ENCODE measurements at regions not wholly inside any gene's neighbourhood (a gene's known extent, or its start where the extent isn't known, plus 50 kb on each side); places are given as distances from the start of the nearest gene placed in this dataset.

DNA sequence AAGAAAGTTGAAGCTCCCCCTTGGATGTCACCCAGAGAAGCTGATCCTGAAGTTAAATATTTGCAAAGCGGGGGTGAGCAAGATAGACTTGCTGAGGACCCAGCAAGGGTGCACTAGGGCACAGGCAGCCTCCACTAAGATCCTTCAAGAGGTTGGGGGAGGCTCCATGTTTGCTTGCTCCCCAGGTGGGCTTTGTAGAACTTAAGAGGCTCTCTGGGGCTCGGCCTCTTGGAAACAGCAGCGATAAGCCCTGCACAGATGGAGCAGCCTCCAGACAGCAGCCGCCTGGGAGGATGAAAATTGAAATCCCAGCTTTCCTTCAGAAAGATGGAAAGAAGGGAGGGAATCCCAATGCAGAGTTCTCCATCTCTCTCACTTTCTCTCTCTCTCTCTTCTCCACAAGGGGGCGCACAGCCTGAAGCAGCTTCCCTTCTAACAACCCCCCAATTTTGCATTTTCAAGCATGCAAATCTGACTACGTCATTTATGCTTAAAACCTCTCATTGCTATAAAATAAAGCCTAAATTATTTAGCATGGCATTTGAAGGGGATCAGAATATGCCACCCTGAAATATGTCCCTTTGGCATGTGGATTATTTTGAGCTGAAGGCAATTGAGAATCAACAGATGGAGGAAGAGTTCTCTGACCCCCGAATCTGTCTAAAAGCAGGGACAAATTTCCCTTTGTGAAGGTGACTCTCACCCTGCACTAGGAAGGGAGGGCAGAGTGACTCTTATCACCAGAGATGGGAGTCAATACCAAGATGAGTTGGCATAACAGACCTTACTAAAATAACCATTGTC lies 185.7 kb upstream of the KLHL29 start:
- Histone ChIP-seq H3K4me1 (ENCODE audit: control insufficient read depth, insufficient read depth, low read length) (no peaks in the 10 kb centered on the region), H3K36me3 (ENCODE audit: control insufficient read depth, insufficient read depth, low read length) (no peaks in the 10 kb centered on the region), H3K9me3 (ENCODE audit: control insufficient read depth, insufficient read depth, low read depth, low read length) (no peaks in the 10 kb centered on the region), H3K27ac (ENCODE audit: low read length) (no peak overlapping the region), H3K27me3 (ENCODE audit: control insufficient read depth, insufficient read depth, low read length) (peaks cover 6% of the 10 kb centered on the region), H3K4me3 (ENCODE audit: low read depth in 2 of 2, low read length in 2 of 2) (no peak overlapping the region)
- no TSS peak for BruUV-seq (replicated peaks)
- ChIA-PET POLR2A (no interaction called here), CTCF (no interaction called here)
- DNase-seq (ENCODE audit: low read depth, low spot score) = peak; percentile 7
- TF ChIP-seq, protein P1, sequence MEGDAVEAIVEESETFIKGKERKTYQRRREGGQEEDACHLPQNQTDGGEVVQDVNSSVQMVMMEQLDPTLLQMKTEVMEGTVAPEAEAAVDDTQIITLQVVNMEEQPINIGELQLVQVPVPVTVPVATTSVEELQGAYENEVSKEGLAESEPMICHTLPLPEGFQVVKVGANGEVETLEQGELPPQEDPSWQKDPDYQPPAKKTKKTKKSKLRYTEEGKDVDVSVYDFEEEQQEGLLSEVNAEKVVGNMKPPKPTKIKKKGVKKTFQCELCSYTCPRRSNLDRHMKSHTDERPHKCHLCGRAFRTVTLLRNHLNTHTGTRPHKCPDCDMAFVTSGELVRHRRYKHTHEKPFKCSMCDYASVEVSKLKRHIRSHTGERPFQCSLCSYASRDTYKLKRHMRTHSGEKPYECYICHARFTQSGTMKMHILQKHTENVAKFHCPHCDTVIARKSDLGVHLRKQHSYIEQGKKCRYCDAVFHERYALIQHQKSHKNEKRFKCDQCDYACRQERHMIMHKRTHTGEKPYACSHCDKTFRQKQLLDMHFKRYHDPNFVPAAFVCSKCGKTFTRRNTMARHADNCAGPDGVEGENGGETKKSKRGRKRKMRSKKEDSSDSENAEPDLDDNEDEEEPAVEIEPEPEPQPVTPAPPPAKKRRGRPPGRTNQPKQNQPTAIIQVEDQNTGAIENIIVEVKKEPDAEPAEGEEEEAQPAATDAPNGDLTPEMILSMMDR (IDR thresholded peaks at IDR 0.05) = peak; percentile 84
- no peak for TF ChIP-seq SIN3A (IDR thresholded peaks at IDR 0.05; ENCODE audit: borderline replicate concordance, insufficient read depth, low read depth, low read length)
- in situ Hi-C loops (cut with HindIII; ENCODE audit: low pct_unique_long_range_greater_than_20kb, low sequenced_read_pairs) (no loop called here), intact Hi-C loops (cut with micrococcal nuclease; ENCODE audit: unreplicated experiment) (loop anchor here (10.0 kb wide), 1 partner anchor 155 kb away; no protein-coding TSS in a partner anchor)
- no peak for ATAC-seq

DNA sequence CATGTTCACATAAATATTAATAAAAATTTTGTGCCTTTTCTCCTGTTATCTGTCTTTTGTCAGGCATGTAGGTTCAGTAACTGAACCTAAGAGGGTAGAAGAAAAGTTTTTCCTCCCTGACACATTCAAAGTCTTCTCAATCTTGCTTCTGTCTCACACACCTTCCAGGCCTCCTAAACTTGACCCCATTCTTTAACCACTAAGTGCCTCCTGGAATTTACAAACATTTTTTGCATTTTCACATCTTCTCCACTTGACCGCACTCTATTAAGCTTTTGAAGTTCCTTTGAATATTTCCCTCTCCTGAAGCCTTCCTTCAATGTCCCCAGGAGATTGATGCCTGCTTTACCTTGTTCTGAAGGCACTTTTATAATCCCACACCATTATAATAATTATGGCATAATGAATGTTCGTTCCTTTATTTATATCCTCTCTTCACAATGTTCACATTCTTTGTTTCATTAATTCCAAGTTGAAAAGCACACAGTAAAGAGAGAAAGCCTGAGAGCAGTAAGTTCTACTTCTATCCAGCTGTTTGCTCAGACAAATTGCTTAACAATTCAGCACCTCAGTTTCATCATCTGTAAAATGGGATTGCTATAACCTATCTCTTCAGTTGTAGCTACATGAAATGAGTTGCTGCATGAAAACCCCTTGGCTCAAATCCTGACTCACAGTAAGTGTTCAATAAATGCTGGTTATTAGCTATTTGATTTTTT lies 184.8 kb upstream of the KLHL29 start:
- intact Hi-C loops (cut with micrococcal nuclease; ENCODE audit: unreplicated experiment) (no loop called here), in situ Hi-C loops (cut with HindIII; ENCODE audit: low pct_unique_long_range_greater_than_20kb, low sequenced_read_pairs) (no loop called here)
- Histone ChIP-seq H3K9me3 (ENCODE audit: control insufficient read depth, insufficient read depth, low read depth, low read length) (no peaks in the 10 kb centered on the region), H3K4me1 (ENCODE audit: control insufficient read depth, insufficient read depth, low read length) (no peaks in the 10 kb centered on the region), H3K27ac (ENCODE audit: low read length) (no peak overlapping the region), H3K4me3 (ENCODE audit: low read depth in 2 of 2, low read length in 2 of 2) (no peak overlapping the region), H3K27me3 (ENCODE audit: control insufficient read depth, insufficient read depth, low read length) (peaks cover 5% of the 10 kb centered on the region), H3K36me3 (ENCODE audit: control insufficient read depth, insufficient read depth, low read length) (no peaks in the 10 kb centered on the region)
- POLR2A ChIA-PET = no interaction called here
- ATAC-seq (no peak), DNase-seq (ENCODE audit: low read depth, low spot score) (no peak)
- BruUV-seq (replicated peaks) = no TSS peak
- CTCF ChIA-PET = no interaction called here
- TF ChIP-seq TCF7L2 (IDR thresholded peaks at IDR 0.05; ENCODE audit: low read depth, low read length) (no peak), POLR2AphosphoS5 (IDR thresholded peaks at IDR 0.05; ENCODE audit: low read depth, low read length) (no peak)

DNA sequence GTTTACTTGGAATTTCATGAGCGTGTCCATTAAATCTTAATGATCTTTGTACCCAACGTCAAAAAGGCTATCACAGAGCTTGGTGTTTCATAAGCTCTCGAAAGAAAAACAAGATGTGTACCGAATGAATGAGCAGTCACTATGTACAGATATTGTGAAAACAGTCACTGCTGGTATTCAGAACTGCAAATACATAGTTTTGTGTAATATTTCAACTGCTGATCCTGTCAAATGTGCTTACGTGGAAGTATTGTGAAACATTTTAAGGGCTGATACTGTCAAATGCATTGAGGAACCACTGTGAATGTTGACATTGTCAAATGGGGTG lies 184.2 kb upstream of the KLHL29 start:
- Histone ChIP-seq H3K36me3 (ENCODE audit: control insufficient read depth, insufficient read depth, low read length) (no peaks in the 10 kb centered on the region), H3K9me3 (ENCODE audit: control insufficient read depth, insufficient read depth, low read depth, low read length) (no peaks in the 10 kb centered on the region), H3K4me1 (ENCODE audit: control insufficient read depth, insufficient read depth, low read length) (no peaks in the 10 kb centered on the region), H3K4me3 (ENCODE audit: low read depth in 2 of 2, low read length in 2 of 2) (no peak overlapping the region), H3K27ac (ENCODE audit: low read length) (no peak overlapping the region), H3K27me3 (ENCODE audit: control insufficient read depth, insufficient read depth, low read length) (0 out of 2 replicates have a peak, but pooled peaks cover 4% of the 10 kb centered on the region)
- no peak for TF ChIP-seq SIN3A (IDR thresholded peaks at IDR 0.05; ENCODE audit: borderline replicate concordance, insufficient read depth, low read depth, low read length)
- TF ChIP-seq POLR2AphosphoS5 (IDR thresholded peaks at IDR 0.05; ENCODE audit: low read depth, low read length) = no peak
- TF ChIP-seq, protein P1 (IDR thresholded peaks at IDR 0.05) = no peak
- TF ChIP-seq TCF7L2 (IDR thresholded peaks at IDR 0.05; ENCODE audit: low read depth, low read length) = no peak
- TF ChIP-seq, protein P2, sequence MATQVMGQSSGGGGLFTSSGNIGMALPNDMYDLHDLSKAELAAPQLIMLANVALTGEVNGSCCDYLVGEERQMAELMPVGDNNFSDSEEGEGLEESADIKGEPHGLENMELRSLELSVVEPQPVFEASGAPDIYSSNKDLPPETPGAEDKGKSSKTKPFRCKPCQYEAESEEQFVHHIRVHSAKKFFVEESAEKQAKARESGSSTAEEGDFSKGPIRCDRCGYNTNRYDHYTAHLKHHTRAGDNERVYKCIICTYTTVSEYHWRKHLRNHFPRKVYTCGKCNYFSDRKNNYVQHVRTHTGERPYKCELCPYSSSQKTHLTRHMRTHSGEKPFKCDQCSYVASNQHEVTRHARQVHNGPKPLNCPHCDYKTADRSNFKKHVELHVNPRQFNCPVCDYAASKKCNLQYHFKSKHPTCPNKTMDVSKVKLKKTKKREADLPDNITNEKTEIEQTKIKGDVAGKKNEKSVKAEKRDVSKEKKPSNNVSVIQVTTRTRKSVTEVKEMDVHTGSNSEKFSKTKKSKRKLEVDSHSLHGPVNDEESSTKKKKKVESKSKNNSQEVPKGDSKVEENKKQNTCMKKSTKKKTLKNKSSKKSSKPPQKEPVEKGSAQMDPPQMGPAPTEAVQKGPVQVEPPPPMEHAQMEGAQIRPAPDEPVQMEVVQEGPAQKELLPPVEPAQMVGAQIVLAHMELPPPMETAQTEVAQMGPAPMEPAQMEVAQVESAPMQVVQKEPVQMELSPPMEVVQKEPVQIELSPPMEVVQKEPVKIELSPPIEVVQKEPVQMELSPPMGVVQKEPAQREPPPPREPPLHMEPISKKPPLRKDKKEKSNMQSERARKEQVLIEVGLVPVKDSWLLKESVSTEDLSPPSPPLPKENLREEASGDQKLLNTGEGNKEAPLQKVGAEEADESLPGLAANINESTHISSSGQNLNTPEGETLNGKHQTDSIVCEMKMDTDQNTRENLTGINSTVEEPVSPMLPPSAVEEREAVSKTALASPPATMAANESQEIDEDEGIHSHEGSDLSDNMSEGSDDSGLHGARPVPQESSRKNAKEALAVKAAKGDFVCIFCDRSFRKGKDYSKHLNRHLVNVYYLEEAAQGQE (IDR thresholded peaks at IDR 0.05; ENCODE audit: insufficient read depth in 1 of 2, low read depth in 2 of 2, low read length in 1 of 2) = no peak
- no TSS peak for BruUV-seq (replicated peaks)
- ChIA-PET POLR2A (no interaction called here), CTCF (no interaction called here)
- in situ Hi-C loops (cut with HindIII; ENCODE audit: low pct_unique_long_range_greater_than_20kb, low sequenced_read_pairs) (no loop called here), intact Hi-C loops (cut with micrococcal nuclease; ENCODE audit: unreplicated experiment) (no loop called here)
- DNase-seq (ENCODE audit: low read depth, low spot score) (no peak), ATAC-seq (no peak)

Measured in Panc1 (cell line).